Esophagus muscularis mucosa (tissue), 3 donors: ENCODE measurements at regions not wholly inside any gene's neighbourhood (a gene's known extent, or its start where the extent isn't known, plus 50 kb on each side); places are given as distances from the start of the nearest gene placed in this dataset.

ENCODE experiments used
- CTCF ChIP-seq, 3 experiments: fragments of 200-600 bp in 2 of 3; fragments of 450-650 bp in 1 of 3; sonication (generic) in 2 of 3; IDR thresholded peaks; one replicate each; pipeline ENCODE4 v1.5.1; 2017 to 2019; ENCODE audit warnings: antibody characterized with exemption in 3 of 3, mild to moderate bottlenecking in 2 of 3, moderate library complexity in 1 of 3
- POLR2AphosphoS5 ChIP-seq, 2 donors: sonication (generic); formaldehyde crosslinking; IDR thresholded peaks; one replicate each; pipeline ENCODE4 v1.6.1; 2017; ENCODE audit warnings: antibody characterized with exemption in 2 of 2

DNA sequence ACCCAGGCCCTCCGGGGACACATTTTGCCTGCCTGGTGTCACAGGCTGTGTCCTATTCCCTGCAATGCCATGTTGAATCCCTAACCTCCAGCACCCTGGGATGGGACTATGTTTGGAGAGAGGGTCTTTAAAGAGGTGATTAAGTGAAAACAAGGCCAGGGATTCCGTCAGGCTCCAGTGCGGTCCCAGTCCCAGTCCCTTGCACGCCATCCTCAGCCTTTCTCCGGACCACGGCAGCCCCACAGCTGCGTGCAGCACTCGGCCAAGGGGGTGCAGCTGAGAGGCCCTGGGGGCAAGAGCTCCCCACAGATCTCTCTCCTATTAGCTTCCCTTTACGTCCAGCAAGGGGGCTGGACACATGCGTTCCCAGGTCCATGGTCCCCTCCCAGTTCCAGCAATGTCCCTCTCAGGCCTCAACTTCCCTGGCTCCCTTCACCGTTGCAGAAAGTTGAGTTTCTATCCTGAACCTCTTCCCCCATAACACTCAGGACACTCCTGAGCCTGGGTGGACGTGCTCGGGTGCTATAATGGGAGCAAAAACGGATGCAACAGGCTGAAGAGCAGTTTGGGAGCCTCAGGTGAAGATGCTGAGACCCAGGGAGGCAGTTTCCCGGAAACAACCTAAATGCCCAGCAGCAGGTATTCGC, 1422.7 kb downstream of the BRD1 start:
- TF ChIP-seq CTCF (IDR thresholded peaks at IDR 0.05) (no peak), POLR2AphosphoS5 (IDR thresholded peaks at IDR 0.05) (no peak)
